Hepatocyte (in vitro differentiated cells): ENCODE measurements at regions not wholly inside any gene's neighbourhood (a gene's known extent, or its start where the extent isn't known, plus 50 kb on each side); places are given as distances from the start of the nearest gene placed in this dataset.

ENCODE experiments used
- CTCF ChIP-seq: fragments of 200-600 bp; sonication (generic); IDR thresholded peaks from 2 replicates; pipeline ENCODE4 v1.5.1; 2016; ENCODE audit warnings: antibody characterized with exemption, mild to moderate bottlenecking; ENCODE audit not compliant: poor library complexity
- EZH2 ChIP-seq: fragments of 200-600 bp; sonication (generic); IDR thresholded peaks from 2 replicates; pipeline ENCODE4 v1.6.1; 2016; ENCODE audit warnings: antibody characterized with exemption, mild to moderate bottlenecking, borderline replicate concordance
- EZH2phosphoT487 ChIP-seq: fragments of 200-600 bp; sonication (generic); IDR thresholded peaks from one replicate; pipeline ENCODE4 v1.6.1; 2018; ENCODE audit warnings: antibody characterized with exemption, mild to moderate bottlenecking, low read depth, moderate library complexity; ENCODE audit not compliant: unreplicated experiment, severe bottlenecking

GRCh38 chr7:25500393-25500921 is 272.2 kb upstream of the NPVF start:
- TF ChIP-seq CTCF, result no peak
- no peak for TF ChIP-seq EZH2
- no peak for TF ChIP-seq EZH2phosphoT487
